H1 (cell line): ENCODE measurements at regions not wholly inside any gene's neighbourhood (a gene's known extent, or its start where the extent isn't known, plus 50 kb on each side); places are given as distances from the start of the nearest gene placed in this dataset.

ENCODE experiments used
- CEBPB ChIP-seq: IDR thresholded peaks from 2 replicates; pipeline ENCODE4 v1.6.1; 2012; ENCODE audit warnings: low read depth, low read length
- CHD1 ChIP-seq: IDR thresholded peaks from 2 replicates; pipeline ENCODE4 v1.6.1; 2012; ENCODE audit warnings: low read depth, low read length, improper control_type of control experiment
- JUN ChIP-seq: IDR thresholded peaks from 2 replicates; pipeline ENCODE4 v1.6.1; 2011; ENCODE audit warnings: low read depth, mild to moderate bottlenecking, improper control_type of control experiment, low read length
- POLR2A ChIP-seq, 2 experiments: IDR thresholded peaks; 1 replicate in 1 of 2; 2 replicates in 1 of 2; pipeline ENCODE4 v1.6.1; 2011; ENCODE audit warnings: low read depth in 2 of 2, low read length in 2 of 2, mild to moderate bottlenecking in 2 of 2; ENCODE audit errors: control extremely low read depth in 1 of 2
- RNF2 ChIP-seq: fragments of 200-900, 300-1000 bp; sonication (generic); IDR thresholded peaks from 2 replicates; pipeline ENCODE4 v1.7.1; 2016; ENCODE audit warnings: borderline replicate concordance, low read depth, mild to moderate bottlenecking, antibody characterized with exemption, low read length; ENCODE audit not compliant: poor library complexity, severe bottlenecking; ENCODE audit errors: missing control alignments
- YY1 ChIP-seq: IDR thresholded peaks from 2 replicates; pipeline ENCODE4 v1.6.1; 2011; ENCODE audit warnings: low read depth, mild to moderate bottlenecking, low read length

GRCh38 chr7:22944022-22944421 is 69.9 kb downstream of the HYCC1 start:
- no peak for TF ChIP-seq JUN
- TF ChIP-seq CHD1, result no peak
- no peak for TF ChIP-seq CEBPB
- no peak for TF ChIP-seq RNF2
- no peak for TF ChIP-seq YY1
- no peak for TF ChIP-seq POLR2A (IDR thresholded peaks at IDR 0.05; ENCODE audit: control extremely low read depth in 1 of 2, low read depth in 2 of 2, low read length in 2 of 2)
